GM20000 (cell line): ENCODE measurements at regions not wholly inside any gene's neighbourhood (a gene's known extent, or its start where the extent isn't known, plus 50 kb on each side); places are given as distances from the start of the nearest gene placed in this dataset.

Experiments used
- DNase-seq: peaks from one replicate; pipeline ENCODE4 v3.0.0; 2012; ENCODE audit warnings: low spot score
- TF ChIP-seq, protein P1 (sequence below): IDR thresholded peaks from 2 replicates; pipeline ENCODE4 v1.5.1; 2012; ENCODE audit warnings: mild to moderate bottlenecking, control low read depth; ENCODE audit errors: extremely low read depth, missing control alignments

DNA sequence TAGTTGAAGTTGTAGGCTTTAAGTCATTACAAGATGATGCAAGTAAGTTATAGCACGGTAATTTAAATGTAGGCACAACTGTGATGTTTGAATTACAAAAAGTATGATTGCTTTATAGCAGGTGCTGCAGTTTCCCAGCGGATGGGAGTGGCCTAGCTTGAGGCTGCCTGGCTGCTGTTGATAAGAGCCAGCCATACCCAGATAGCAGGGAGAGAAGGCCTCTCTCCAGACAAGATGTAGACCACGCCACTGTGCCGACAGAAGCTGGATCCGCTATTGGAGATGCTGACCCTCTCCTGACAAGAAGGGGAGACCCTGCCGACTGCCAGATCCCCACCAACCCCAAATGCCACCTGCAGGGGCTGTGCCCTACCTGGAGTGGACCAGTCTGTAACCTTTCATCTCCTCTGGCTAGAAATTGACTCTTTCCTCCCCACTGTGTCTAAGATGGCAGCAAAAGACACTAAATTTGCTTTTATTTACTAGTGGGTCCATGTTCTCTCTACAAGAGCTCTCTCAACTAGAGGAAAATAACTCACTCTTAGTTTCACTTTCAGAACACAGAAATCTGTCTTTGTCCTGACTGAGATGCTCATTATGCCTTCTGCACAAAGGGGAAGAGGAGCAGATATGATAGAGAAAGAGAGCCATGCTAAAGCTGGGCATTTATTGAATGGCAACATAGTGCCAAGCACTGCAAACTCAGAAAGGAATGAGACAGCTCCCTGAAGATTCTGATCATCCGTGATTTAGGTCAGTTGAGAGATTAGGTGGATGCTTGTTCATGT, 127.9 kb downstream of the URB2 start:
- TF ChIP-seq, protein P1, sequence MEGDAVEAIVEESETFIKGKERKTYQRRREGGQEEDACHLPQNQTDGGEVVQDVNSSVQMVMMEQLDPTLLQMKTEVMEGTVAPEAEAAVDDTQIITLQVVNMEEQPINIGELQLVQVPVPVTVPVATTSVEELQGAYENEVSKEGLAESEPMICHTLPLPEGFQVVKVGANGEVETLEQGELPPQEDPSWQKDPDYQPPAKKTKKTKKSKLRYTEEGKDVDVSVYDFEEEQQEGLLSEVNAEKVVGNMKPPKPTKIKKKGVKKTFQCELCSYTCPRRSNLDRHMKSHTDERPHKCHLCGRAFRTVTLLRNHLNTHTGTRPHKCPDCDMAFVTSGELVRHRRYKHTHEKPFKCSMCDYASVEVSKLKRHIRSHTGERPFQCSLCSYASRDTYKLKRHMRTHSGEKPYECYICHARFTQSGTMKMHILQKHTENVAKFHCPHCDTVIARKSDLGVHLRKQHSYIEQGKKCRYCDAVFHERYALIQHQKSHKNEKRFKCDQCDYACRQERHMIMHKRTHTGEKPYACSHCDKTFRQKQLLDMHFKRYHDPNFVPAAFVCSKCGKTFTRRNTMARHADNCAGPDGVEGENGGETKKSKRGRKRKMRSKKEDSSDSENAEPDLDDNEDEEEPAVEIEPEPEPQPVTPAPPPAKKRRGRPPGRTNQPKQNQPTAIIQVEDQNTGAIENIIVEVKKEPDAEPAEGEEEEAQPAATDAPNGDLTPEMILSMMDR: no peak
- DNase-seq: peak; percentile 17

DNA sequence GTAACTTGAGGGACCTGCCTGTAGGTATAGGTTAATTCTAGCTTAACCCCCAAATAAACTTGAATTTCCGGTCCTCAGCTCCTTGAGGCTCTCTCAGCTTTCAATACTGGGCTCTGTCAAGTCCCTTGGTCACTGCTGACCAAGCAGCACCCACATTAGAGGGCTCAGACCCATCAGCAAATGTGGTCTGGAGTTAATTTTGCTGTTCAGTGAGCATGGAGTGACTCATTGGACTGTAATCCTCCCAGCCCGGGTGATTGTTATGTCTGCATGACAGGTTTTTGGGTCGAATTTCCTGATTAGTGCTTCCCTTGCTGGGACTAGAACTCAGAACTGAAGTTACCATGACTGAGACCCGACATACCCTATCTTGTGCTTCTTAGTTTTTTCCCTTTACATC, 130.6 kb downstream of the URB2 start:
- no peak for DNase-seq
- TF ChIP-seq, protein P1: no peak

DNA sequence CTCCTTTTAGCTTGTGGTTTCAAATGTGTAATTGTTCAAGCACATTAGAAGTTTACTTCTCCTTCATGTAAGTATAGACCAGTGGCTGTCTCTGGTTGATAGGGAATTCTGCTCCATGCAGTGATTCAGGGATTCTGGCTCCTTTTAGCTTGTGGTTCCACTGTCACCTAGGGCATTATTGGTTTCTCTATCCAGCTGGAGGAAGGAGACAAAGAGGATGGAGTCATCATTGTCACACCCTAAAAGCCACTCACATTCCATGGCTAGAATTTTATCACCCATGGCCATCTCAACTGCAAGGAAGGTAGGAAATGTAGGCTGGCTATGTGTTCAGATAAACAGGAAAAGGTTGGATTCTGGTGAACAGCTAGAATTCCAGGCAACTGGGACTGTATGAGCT, 131.2 kb downstream of the URB2 start:
- DNase-seq: no peak
- TF ChIP-seq, protein P1: no peak

DNA sequence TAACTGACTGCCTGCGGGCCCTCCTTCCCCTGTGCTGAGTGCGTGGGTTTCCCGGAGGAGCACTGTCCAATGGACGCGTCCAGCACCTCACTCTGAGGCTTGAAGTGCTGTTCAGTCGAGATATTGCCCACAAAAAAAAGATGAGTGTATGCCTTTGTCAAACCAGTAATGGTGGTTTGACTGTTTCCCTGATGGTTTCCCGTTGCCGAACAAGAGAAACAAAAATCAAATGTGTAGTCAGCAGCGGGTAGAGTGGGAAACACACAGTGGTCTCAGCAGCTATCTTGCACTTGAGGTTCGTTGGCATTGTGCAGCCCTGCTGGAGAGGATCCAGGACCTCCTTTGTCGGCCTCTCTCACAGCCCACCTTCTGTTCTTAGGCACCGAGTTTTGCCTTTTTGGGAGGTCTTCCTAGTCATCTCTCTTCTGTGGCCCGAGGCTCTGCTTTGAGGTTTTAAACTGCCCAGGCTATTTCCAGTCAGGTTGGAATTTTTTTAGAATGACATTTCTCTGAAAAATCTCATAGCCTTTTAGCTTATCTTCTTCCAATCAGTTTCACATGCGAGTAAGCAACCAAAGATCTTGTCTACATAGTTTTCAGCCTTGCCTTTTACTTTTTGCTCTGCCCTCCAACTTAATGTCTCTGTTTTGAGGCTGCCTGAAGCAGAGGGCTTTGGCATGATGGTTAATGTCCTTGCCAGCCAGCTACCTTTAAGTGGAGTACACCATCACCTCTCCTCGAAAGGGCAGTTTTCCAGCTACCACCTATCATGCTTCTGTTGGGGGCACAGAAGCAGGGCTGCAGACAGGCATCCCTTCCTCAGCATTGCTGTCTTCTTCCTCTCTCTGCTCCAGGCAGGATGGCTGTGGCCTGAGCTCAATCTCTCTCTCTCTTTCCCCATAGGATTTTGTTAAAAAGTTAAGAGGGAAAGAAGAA, 132.3 kb downstream of the URB2 start:
- TF ChIP-seq, protein P1: no peak
- no peak for DNase-seq

DNA sequence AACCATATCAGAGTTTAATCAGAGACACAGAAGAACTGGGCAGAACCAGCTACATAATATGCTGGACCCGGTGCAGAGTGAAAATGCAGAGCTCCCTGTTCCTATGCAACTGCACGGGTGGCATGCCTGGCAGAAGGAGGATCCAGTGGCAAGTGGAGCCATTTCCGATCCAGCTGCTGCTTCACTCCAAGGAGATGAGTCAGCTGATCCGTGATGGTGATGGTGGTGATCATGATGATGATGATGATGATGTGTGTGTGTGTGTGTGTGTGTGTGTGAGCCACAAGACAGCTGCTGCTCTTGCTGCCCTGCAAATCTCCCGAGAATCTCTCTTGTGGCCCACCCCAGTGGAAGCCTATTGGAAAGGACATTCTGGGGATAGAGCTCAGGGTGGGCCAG, 133.0 kb downstream of the URB2 start:
- TF ChIP-seq, protein P1: no peak
- DNase-seq: no peak

DNA sequence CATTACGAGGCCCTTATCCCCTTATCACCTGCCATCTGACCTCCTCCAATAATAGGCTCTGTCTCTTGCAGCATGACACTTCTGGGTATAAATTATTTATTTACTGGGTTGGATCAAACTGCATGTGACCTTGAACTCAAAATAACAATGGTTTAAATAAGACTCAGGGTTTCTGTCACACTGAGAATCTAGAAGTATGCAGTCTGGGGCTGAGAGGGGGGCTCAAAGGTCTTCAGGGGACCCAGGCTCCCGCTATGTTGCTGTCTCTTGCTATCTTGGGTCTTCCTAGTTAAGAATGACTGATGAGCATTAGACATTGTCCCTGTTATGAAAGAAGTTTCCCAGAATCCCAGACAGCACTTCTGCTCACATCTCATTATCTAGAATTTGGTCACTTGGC, 133.5 kb downstream of the URB2 start:
- no peak for DNase-seq
- TF ChIP-seq, protein P1: no peak

DNA sequence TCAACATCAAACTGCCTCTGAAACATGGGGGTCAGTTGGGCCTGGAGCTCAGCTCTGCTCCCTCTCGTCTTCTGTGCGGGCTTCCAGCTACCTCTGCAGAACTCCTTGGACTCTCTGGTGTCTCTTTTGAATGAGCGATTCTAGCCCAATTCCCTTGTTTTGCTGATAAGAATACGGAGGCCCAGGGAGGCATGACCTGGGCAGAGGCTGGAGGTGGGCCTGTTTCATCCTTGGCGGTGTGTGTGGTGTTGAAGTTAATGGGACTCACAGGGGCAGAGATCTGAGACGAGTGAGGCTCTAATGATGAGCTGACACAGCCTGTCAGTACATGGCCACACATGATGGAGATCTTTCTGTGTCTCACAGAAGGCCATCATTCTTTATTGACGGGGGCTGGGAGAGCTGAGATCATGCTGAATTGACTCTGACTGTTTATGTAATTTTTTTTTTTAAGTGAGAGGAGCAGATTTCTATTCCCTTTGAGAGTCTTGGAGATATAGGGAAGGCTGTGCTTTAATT, 134.5 kb downstream of the URB2 start:
- TF ChIP-seq, protein P1: no peak

More for the DNA sequence above, 134.5 kb downstream of the URB2 start:
- DNase-seq: no peak
